ENCODE measurements at regions not wholly inside any gene's neighbourhood (a gene's known extent, or its start where the extent isn't known, plus 50 kb on each side); places are given as distances from the start of the nearest gene placed in this dataset.

DNA sequence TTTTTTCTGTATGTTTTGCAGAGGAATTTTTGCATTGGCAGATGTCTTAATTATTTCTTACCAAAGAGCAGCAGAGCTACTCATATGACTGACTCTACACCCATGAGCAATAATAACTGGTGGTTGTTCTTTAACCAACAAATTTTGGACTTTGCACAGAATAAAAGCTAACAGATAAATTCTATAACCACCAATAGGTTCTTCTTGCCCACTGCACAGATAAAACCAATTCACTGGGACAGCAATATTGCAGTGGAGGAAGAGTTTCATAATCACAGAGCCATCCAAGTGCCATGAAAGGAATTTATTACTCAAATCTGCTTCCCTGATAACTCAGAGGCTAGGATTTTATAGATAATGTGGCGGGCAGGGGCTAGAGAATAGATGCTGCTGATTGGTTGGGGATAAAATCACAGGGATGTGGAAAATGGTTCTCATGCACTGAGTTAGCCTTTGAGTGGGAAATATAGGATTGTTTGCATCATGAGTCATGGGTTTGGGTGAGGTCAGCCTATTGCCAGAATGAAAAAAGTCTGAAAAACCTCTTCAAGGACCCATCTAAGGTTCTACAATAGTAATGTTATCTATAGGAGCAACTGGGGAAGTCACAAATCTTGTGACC is 104.3 kb upstream of the PCDH17 start:
- TF ChIP-seq, protein P1, sequence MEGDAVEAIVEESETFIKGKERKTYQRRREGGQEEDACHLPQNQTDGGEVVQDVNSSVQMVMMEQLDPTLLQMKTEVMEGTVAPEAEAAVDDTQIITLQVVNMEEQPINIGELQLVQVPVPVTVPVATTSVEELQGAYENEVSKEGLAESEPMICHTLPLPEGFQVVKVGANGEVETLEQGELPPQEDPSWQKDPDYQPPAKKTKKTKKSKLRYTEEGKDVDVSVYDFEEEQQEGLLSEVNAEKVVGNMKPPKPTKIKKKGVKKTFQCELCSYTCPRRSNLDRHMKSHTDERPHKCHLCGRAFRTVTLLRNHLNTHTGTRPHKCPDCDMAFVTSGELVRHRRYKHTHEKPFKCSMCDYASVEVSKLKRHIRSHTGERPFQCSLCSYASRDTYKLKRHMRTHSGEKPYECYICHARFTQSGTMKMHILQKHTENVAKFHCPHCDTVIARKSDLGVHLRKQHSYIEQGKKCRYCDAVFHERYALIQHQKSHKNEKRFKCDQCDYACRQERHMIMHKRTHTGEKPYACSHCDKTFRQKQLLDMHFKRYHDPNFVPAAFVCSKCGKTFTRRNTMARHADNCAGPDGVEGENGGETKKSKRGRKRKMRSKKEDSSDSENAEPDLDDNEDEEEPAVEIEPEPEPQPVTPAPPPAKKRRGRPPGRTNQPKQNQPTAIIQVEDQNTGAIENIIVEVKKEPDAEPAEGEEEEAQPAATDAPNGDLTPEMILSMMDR (conservative IDR thresholded peaks at IDR 0.05): no peak
- TF ChIP-seq EZH2 (IDR thresholded peaks at IDR 0.05; ENCODE audit: low read depth): no peak
